ENCODE measurements at regions not wholly inside any gene's neighbourhood (a gene's known extent, or its start where the extent isn't known, plus 50 kb on each side); places are given as distances from the start of the nearest gene placed in this dataset.

DNA sequence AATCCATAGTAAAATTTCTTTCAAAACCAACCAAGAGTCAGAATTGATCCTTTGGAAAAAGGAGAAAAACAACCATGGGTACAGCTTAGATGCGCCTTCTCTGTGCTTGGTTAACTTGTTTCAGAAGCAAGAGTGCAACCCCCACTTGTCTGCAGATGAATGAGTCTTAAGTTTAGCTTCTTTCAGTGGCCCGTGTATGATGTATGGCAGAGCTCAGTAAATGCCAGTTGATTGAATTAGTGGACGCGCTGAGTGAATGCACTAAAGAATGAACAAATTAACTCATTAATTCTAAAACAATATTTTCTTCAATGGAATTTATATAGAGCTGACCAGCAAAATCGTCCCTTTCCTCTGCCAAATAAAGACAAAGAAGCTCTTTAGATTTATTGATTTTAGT is 67.0 kb upstream of the ARHGEF3 start:
- TF ChIP-seq, protein P1, sequence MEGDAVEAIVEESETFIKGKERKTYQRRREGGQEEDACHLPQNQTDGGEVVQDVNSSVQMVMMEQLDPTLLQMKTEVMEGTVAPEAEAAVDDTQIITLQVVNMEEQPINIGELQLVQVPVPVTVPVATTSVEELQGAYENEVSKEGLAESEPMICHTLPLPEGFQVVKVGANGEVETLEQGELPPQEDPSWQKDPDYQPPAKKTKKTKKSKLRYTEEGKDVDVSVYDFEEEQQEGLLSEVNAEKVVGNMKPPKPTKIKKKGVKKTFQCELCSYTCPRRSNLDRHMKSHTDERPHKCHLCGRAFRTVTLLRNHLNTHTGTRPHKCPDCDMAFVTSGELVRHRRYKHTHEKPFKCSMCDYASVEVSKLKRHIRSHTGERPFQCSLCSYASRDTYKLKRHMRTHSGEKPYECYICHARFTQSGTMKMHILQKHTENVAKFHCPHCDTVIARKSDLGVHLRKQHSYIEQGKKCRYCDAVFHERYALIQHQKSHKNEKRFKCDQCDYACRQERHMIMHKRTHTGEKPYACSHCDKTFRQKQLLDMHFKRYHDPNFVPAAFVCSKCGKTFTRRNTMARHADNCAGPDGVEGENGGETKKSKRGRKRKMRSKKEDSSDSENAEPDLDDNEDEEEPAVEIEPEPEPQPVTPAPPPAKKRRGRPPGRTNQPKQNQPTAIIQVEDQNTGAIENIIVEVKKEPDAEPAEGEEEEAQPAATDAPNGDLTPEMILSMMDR (IDR thresholded peaks at IDR 0.05): no peak
- DNase-seq (no peak), ATAC-seq (ENCODE audit: low read depth) (no peak)
- Mint-ChIP-seq H3K27me3 (no peaks in the 10 kb centered on the region), H3K4me3 (no peak overlapping the region), H3K36me3 (ENCODE audit: low read depth) (no peaks in the 10 kb centered on the region), H3K9me3 (peaks cover 4% of the 10 kb centered on the region), H3K27ac (no peak overlapping the region), H3K4me1 (no peaks in the 10 kb centered on the region)
- intact Hi-C loops (cut with micrococcal nuclease): no loop called here
- ChIA-PET CTCF (no interaction called here), POLR2A (no interaction called here)

DNA sequence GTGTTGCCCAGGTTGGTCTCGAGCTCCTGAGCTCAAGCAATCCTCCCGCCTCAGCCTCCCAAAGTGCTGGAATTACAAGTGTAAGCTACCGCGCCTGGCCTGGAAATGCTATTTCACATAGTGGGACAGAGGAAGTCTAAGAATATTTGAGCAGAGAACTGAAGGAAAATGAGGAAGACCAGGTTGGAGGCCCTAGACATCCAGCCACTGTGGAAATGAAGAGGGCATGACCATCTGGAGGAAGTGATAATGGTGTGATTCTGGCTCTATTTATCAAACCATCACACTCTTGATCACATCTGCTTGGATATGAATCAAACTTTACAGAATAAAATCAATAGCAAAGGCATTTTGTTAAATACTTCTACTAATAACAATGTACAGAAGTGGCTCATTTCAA is 65.9 kb upstream of the ARHGEF3 start:
- Mint-ChIP-seq H3K27me3 (no peaks in the 10 kb centered on the region), H3K9me3 (peaks cover 4% of the 10 kb centered on the region), H3K36me3 (ENCODE audit: low read depth) (no peaks in the 10 kb centered on the region), H3K4me1 (no peaks in the 10 kb centered on the region), H3K27ac (no peak overlapping the region), H3K4me3 (no peak overlapping the region)
- no peak for ATAC-seq (ENCODE audit: low read depth)
- CTCF ChIA-PET: no interaction called here
- POLR2A ChIA-PET: no interaction called here
- TF ChIP-seq, protein P1 (IDR thresholded peaks at IDR 0.05): no peak
- intact Hi-C loops (cut with micrococcal nuclease): no loop called here
- DNase-seq: no peak

DNA sequence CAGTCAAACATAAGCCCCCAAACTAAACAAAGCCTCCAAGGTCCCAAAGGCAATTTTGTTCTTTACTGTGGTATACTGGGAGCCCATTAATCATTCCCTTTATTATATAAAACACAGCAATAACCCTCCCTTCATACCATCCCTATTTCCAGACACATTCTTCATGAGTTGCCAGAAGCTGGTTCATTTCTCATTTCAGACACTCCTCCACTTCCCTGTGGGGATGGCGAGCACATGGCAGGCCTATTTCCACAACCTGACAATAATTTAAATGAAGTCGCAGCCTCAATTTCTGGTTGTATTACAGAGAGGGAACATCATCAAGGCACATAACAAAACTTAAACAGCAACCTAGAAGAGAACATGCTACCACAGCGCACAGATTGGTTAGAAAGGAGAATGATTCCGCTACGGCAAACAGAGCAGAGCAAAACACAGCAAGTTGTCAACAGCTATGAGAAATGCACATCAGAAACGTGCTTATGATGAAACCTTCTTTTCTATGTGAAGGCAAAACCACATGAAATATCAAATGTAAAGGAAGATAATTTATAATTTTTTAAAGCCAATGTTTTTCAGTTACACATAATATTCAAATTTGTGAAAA is 63.3 kb upstream of the ARHGEF3 start:
- H3K4me1 Mint-ChIP-seq: no peaks in the 10 kb centered on the region
- H3K4me3 Mint-ChIP-seq: no peak overlapping the region
- intact Hi-C loops (cut with micrococcal nuclease): no loop called here
- no peaks in the 10 kb centered on the region for H3K27me3 Mint-ChIP-seq
- no peak for ATAC-seq (ENCODE audit: low read depth)
- H3K36me3 Mint-ChIP-seq (ENCODE audit: low read depth): no peaks in the 10 kb centered on the region
- DNase-seq: no peak
- POLR2A ChIA-PET: no interaction called here
- TF ChIP-seq, protein P1 (IDR thresholded peaks at IDR 0.05): no peak
- H3K9me3 Mint-ChIP-seq: peaks cover 4% of the 10 kb centered on the region
- no peak overlapping the region for H3K27ac Mint-ChIP-seq
- CTCF ChIA-PET: no interaction called here

DNA sequence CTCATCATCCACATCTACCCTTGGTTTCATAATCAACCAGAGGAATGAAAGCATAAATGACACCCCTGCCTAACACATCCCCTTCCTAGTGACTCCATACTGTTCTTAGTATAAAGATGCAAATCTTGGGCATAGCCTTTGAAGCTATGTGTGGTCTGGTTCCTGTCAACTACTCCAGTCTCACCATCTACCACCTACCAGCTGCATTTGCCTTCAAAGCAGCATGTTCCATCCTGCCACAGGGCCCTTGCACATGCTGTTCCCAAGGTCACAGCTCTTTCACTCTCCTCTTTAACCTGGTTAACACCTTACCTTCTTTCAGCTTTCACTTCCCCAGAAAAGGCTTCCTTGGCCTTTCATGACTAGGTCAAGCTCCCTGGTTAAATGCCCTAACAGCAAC is 62.3 kb upstream of the ARHGEF3 start:
- Mint-ChIP-seq H3K9me3 (peaks cover 4% of the 10 kb centered on the region), H3K27me3 (no peaks in the 10 kb centered on the region), H3K4me3 (no peak overlapping the region), H3K27ac (no peak overlapping the region), H3K4me1 (no peaks in the 10 kb centered on the region), H3K36me3 (ENCODE audit: low read depth) (no peaks in the 10 kb centered on the region)
- intact Hi-C loops (cut with micrococcal nuclease): no loop called here
- POLR2A ChIA-PET: no interaction called here
- DNase-seq (no peak), ATAC-seq (ENCODE audit: low read depth) (no peak)
- TF ChIP-seq, protein P1 (IDR thresholded peaks at IDR 0.05): no peak
- CTCF ChIA-PET: interaction anchor here (0.5 kb wide), 1 partner anchor 161 kb away, joined by 3 read pairs; no protein-coding TSS in a partner anchor

DNA sequence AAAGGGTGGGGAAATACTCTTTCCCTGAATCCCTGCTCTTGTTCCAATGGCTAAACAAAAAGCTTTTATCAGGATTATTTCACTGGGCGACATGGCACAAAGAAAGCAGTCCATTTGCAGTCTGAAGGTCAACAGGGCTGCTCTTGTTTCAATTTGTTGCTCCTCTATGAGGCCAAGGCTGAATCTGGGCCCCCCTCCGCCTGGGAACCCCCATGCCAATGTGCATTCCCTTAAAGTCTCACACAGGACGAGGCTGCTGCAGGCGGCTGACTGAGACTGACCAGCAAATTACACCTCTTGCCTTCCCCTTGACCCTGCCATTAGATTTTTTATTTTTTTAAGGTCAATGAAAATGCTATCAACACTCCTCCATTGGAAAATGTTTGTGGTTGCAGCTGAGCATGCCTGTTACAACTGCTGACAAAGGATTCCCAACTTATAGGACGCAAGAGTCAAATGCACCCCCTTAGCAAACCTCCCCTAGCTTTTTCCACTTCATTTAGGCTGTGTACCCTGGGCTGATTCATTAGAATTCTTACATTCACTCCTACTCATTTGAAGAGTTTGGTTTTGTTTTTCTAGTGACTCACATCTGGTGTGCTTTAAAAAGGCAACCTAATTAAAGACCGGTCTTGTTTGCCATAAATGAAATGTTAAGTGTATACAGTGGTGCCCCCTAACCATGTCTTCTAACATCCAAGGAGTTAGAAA is 60.8 kb upstream of the ARHGEF3 start:
- DNase-seq (no peak), ATAC-seq (ENCODE audit: low read depth) (no peak)
- CTCF ChIA-PET: no interaction called here
- Mint-ChIP-seq H3K27ac (no peak overlapping the region), H3K9me3 (peaks cover 4% of the 10 kb centered on the region), H3K4me3 (no peak overlapping the region), H3K36me3 (ENCODE audit: low read depth) (no peaks in the 10 kb centered on the region), H3K27me3 (no peaks in the 10 kb centered on the region), H3K4me1 (no peaks in the 10 kb centered on the region)
- TF ChIP-seq, protein P1 (IDR thresholded peaks at IDR 0.05): no peak
- POLR2A ChIA-PET: no interaction called here
- intact Hi-C loops (cut with micrococcal nuclease): no loop called here
